Activated CD8-positive, alpha-beta T cell treated with anti-CD3 and anti-CD28 coated beads for 36 hours (primary cell): ENCODE measurements at regions not wholly inside any gene's neighbourhood (a gene's known extent, or its start where the extent isn't known, plus 50 kb on each side); places are given as distances from the start of the nearest gene placed in this dataset.
"Not testable (repeated sequence)": the region's sequence is repeated elsewhere in the genome, so short reads cannot be mapped to it uniquely, and the experiment has no call there.

Experiments used
- ATAC-seq: fragments of 200-7000 bp; cut with Tn5 transposase; one replicate; pipeline ENCODE4 v1.10.0; 2021; ENCODE audit warnings: mild to moderate bottlenecking, moderate library complexity
- CTCF ChIA-PET: fragments of 350-600 bp; sonication (Branson Sonifier 250); formaldehyde crosslinking; loops from one replicate; lab custom pipeline; 2021; ENCODE audit warnings: antibody characterized with exemption; lab: Charles Lee
- POLR2A ChIA-PET: fragments of 350-600 bp; sonication (Branson Sonifier 250); formaldehyde crosslinking; loops from one replicate; lab custom pipeline; 2021; ENCODE audit warnings: antibody characterized with exemption; lab: Charles Lee
- DNase-seq: peaks from one replicate; pipeline ENCODE4 v3.0.0-alpha.2; 2020
- H3K27ac Mint-ChIP-seq: one replicate; pipeline ENCODE4 v1.8.0; 2021; ENCODE audit warnings: mild to moderate bottlenecking, mixed read lengths
- H3K27me3 Mint-ChIP-seq: one replicate; pipeline ENCODE4 v1.8.0; 2021; ENCODE audit warnings: mixed read lengths
- H3K36me3 Mint-ChIP-seq: one replicate; pipeline ENCODE4 v1.8.0; 2021; ENCODE audit warnings: low read depth, mixed read lengths
- H3K4me1 Mint-ChIP-seq: one replicate; pipeline ENCODE4 v1.8.0; 2021; ENCODE audit warnings: low read depth, mixed read lengths
- H3K4me3 Mint-ChIP-seq: one replicate; pipeline ENCODE4 v1.8.0; 2021; ENCODE audit warnings: mild to moderate bottlenecking, moderate library complexity, mixed read lengths
- H3K9me3 Mint-ChIP-seq: one replicate; pipeline ENCODE4 v1.8.0; 2021; ENCODE audit warnings: mixed read lengths
- CTCF ChIP-seq: fragments of 200-600 bp; IDR thresholded peaks from one replicate; pipeline ENCODE4 v1.8.0; 2022; ENCODE audit warnings: antibody characterized with exemption, mild to moderate bottlenecking
- intact Hi-C: fragments of 100-400 bp; cut with micrococcal nuclease; formaldehyde crosslinking; loops from one replicate; pipeline ENCODE4 v1.10.0; 2022

- intact Hi-C loops = no loop called here
- TF ChIP-seq CTCF = no peak
- peaks cover 14% of the 10 kb centered on the region for H3K4me1 Mint-ChIP-seq
- no peaks in the 10 kb centered on the region for H3K27me3 Mint-ChIP-seq
- DNase-seq (no peak), ATAC-seq (no peak)
- H3K9me3 Mint-ChIP-seq = peaks cover 5% of the 10 kb centered on the region
- no peaks in the 10 kb centered on the region for H3K36me3 Mint-ChIP-seq
- CTCF ChIA-PET = no interaction called here
- H3K4me3 Mint-ChIP-seq = no peak overlapping the region
- H3K27ac Mint-ChIP-seq = no peak overlapping the region
- POLR2A ChIA-PET = no interaction called here
Measured at GRCh38 chr5:50606179-50606578, 60.3 kb upstream of the PARP8 start.

- POLR2A ChIA-PET, H3K4me3 Mint-ChIP-seq, H3K36me3 Mint-ChIP-seq, H3K27ac Mint-ChIP-seq, H3K9me3 Mint-ChIP-seq, DNase-seq, H3K4me1 Mint-ChIP-seq, CTCF ChIA-PET, H3K27me3 Mint-ChIP-seq, intact Hi-C loops, ATAC-seq: not testable (repeated sequence)
Measured at GRCh38 chr5:50607456-50607855, 59.0 kb upstream of the PARP8 start.

GRCh38 chr5:50607953-50608705 is 58.3 kb upstream of the PARP8 start:
- H3K4me3 Mint-ChIP-seq, H3K4me1 Mint-ChIP-seq, ATAC-seq, H3K27ac Mint-ChIP-seq, intact Hi-C loops, H3K9me3 Mint-ChIP-seq, CTCF ChIA-PET, H3K36me3 Mint-ChIP-seq, H3K27me3 Mint-ChIP-seq, DNase-seq: not testable (repeated sequence)
- POLR2A ChIA-PET = interaction anchor here (0.6 kb wide), 1 partner anchor 156 kb away, joined by 7 read pairs; no protein-coding TSS in a partner anchor

- DNase-seq, POLR2A ChIA-PET, ATAC-seq, H3K4me1 Mint-ChIP-seq, intact Hi-C loops, H3K9me3 Mint-ChIP-seq, CTCF ChIA-PET, H3K36me3 Mint-ChIP-seq, H3K27me3 Mint-ChIP-seq, H3K4me3 Mint-ChIP-seq, H3K27ac Mint-ChIP-seq: not testable (repeated sequence)
Measured at GRCh38 chr5:50613057-50613456, 53.4 kb upstream of the PARP8 start.
